ENCODE measurements at regions not wholly inside any gene's neighbourhood (a gene's known extent, or its start where the extent isn't known, plus 50 kb on each side); places are given as distances from the start of the nearest gene placed in this dataset.

GRCh38 chr12:103016381-103016780 is 58.9 kb downstream of the ASCL1 start (continued):
- TF ChIP-seq KDM4A (IDR thresholded peaks at IDR 0.05; ENCODE audit: low read depth, low read length, severe bottlenecking), result no peak
- no peak for TF ChIP-seq EZH2 (IDR thresholded peaks at IDR 0.05; ENCODE audit: low read depth, low read length, severe bottlenecking)
